ENCODE measurements at regions not wholly inside any gene's neighbourhood (a gene's known extent, or its start where the extent isn't known, plus 50 kb on each side); places are given as distances from the start of the nearest gene placed in this dataset.

DNA sequence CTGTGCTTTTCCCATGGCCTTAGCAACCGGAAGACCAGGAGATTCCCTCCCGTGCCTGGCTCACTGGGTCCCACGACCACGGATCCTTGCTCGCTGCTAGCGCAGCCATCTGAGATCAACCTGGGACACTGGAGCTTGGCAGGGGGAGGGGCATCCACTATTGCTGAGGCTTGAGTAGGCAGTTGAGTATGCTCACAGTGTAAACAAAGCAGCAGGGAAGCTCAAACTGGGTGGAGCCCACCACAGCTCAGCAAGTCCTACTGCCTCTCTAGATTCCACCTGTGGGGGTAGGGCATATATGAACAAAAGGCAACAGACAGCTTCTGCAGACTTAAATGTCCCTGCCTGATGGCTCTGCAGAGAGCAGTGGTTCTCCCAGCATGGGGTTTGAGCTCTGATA is 697.0 kb downstream of the SORCS1 start:
- DNase-seq (ENCODE audit: low read depth in 3 of 3) = no peak

DNA sequence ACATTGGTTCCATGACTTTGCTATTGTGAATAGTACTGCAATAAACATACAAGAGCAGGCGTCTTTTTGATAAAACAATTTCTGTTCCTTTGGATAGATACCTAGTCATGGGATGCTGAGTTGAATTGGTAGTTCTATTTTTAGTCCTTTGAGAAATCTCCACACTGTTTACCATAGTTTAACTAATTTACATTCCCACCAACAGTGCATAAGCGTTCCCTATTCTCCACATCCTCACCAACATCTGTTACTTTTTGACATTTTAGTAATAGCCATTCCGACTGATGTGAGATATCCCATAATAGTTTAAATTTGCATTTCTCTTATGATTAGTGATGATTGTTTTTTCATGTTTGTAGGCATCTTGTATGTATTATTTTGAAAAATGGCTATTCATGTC is 707.0 kb downstream of the SORCS1 start:
- no peak for DNase-seq (ENCODE audit: low read depth in 3 of 3)

- no peak for DNase-seq (ENCODE audit: low read depth in 3 of 3)
Observed at GRCh38 chr10:106454233-106454632, 710.3 kb downstream of the SORCS1 start.

GRCh38 chr10:106450966-106451365 is 713.5 kb downstream of the SORCS1 start:
- no peak for DNase-seq (ENCODE audit: low read depth in 3 of 3)

DNA sequence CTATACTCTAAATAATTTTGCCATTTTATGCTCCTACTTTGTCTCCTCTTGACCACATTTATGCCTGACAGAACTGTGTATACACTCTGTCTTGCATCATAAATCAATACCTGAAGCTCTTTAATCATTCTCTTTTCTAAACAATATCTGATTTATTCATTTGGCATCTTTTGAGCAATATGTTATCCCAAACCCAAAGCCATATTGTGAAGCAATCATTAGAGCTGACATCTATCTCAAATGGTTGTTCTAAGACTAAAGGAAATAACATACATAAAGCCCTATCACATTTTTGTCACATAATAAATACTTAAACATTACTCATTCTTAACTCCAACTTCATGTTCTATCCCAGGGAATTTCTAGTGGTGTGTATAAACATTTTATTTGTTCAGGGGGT is 717.6 kb downstream of the SORCS1 start:
- no peak for DNase-seq (ENCODE audit: low read depth in 3 of 3)

GRCh38 chr10:106442223-106442622 is 722.3 kb downstream of the SORCS1 start:
- no peak for DNase-seq (ENCODE audit: low read depth in 3 of 3)

GRCh38 chr10:106440767-106441166 is 723.7 kb downstream of the SORCS1 start:
- DNase-seq (ENCODE audit: low read depth in 3 of 3) = no peak

DNA sequence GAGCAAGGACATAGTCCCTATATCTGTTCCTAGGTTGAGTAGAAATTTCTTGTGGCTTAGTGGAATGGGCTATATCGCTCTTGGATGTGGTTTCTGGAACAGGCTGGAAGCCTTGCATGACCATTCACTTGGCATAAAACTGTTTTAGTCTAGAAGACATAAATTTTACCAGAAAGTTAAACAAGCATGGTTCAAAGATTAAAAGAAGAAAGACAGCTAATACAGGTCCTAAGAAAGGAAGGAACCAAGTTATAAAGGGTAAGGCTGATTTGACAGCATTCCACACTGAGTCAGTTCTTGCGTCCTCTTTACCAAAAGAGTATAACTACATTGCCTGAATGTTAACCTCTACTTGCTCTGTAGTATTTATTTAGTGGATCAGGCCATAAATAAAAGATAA is 724.2 kb downstream of the SORCS1 start:
- DNase-seq (ENCODE audit: low read depth in 3 of 3) = no peak

DNA sequence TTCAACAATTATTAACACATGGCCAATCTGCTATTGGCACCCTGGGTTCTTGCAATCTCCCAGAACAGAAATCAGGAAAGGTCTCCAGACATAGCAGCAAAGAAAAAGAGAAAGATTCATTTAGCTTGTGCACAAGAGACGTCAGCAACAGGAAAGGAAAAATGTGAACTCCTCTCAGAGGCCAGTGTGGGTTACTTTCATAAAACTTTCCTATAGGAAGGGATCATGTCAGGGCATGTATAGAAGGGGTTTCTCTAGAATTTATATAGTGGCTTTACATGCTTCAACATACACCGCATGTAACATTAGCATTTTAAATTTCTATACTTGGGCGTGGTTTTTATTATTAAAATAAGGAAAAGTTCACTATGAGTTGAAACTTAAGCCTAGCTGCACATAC is 725.1 kb downstream of the SORCS1 start:
- DNase-seq (ENCODE audit: low read depth in 3 of 3) = no peak

- no peak for DNase-seq (ENCODE audit: low read depth in 3 of 3)
Observed at GRCh38 chr10:106438386-106438785, 726.1 kb downstream of the SORCS1 start.

DNA sequence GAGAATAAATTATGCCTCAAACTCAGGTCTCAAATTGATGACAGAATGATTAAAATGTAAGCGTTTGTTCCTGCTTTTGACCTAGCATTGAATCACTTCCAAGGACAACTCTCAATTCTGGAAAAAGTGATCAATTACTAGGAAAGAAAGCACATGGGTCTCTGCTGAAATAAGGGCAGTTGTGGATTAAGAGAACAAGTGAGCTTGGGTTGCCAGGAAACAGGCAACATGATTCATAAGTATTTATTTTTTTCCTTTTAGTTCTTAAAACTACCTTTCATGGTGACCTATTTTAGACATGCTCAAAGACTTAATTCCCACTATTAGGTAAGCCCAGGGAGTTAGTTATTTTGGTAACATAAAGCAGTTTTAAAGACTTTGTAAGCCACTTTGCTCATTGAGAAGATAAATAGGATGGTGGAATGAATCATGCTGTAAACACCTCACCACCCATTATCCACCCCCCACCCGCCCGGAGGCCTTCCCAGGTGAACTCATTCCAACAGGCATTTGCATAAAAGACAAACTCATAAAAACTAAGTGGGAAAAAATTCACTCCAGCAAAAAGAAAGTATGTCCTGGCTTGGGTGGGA is 728.3 kb downstream of the SORCS1 start:
- DNase-seq (ENCODE audit: low read depth in 3 of 3) = no peak

DNA sequence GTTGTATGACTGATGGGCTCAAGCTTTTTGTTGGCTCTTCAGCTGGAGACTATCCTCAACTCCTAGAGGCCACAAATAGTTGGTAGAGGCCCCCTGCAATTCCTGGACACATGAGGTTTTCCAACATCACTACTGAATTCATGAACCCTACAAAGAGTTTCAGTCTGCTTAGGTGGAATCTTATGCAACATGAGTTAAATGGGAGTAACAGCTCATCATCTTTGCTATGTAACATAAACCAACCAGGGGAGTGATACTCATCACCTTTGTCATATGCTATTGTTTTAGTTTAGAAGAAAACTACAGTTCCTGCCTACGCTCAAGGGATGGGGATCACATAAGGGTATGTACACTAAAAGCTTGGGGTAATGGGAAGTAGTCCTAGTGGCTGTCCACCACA is 729.4 kb downstream of the SORCS1 start:
- no peak for DNase-seq (ENCODE audit: low read depth in 3 of 3)

- DNase-seq (ENCODE audit: low read depth in 3 of 3) = no peak
Observed at GRCh38 chr10:106424981-106425380, 739.5 kb downstream of the SORCS1 start.

GRCh38 chr10:106424054-106424453 is 740.5 kb downstream of the SORCS1 start:
- no peak for DNase-seq (ENCODE audit: low read depth in 3 of 3)

GRCh38 chr10:106410331-106410730 is 754.2 kb downstream of the SORCS1 start:
- DNase-seq (ENCODE audit: low read depth in 3 of 3) = no peak

DNA sequence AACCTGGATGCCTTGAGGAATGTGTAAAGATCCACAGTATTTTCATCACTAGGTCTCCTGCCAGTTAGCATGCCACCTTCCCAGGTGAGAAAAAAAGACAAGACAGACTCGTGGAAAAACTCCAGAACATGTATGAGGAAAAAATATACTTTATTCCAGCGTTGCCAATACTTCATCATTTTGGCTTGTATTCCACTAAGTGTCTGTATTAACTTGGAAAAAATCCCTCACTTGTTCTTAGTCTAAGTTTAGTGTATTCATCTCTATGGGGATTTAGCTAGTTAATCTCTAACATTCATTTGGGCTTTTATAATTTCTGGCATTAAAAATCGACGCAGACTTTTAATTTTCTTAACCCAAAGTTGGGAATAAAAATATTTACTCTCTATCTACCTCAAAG is 759.4 kb downstream of the SORCS1 start:
- no peak for DNase-seq (ENCODE audit: low read depth in 3 of 3)

DNA sequence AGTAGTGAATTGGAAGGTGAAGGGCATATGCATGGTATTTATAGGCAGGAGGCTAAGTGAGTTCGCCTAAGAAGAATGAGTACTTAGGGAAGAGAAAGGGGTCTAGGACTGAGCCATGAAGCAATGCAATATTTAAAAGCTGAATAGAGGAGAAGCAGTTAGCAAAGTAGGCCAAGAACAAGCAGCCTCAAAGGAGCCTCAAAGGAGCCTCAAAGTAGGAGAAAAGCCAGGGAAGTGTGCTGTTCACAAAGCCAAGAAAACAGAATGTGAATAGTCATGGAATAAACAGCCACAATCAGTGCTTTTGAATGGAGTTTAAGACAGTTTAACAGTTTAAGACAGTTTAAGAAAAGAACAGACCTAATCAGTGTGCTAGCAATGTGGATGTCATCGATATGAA is 762.0 kb downstream of the SORCS1 start:
- DNase-seq (ENCODE audit: low read depth in 3 of 3) = no peak

DNA sequence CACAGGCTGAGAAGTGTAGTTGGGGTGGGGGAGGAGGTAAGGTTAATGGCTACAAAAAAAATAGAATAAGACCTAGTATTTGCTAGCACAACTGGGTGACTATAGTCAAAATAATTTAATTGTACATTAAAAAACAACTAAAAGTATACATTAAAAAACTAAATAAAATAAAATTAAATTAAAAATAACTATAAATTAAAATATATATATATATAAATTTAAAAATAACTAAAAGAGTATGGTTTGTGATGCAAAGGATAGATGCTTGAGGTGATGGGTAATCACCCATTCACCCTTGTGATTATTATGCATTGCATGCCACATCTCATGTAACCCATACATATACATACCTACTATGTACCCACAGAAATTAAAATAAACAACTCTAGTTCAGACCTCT is 762.5 kb downstream of the SORCS1 start:
- DNase-seq (ENCODE audit: low read depth in 3 of 3) = no peak

DNA sequence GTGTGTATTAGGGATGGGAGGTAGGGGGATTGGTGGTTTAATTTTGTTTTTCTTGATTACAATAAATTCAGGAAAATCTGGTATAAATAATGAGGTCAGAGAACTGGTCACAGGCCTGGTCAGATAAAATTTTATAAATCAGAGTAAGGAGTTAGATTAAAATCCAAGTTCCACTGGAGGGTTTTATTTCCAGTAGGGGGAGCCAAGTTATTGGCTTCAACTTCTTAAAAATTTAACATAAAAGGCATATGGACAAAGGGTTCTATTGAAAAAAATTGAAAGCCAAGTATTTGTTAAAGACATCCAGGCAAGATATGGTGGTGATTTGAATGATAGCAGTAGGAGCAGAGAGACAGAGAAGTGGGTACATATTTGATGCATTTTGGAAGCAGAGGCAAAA is 763.3 kb downstream of the SORCS1 start:
- no peak for DNase-seq (ENCODE audit: low read depth in 3 of 3)

DNA sequence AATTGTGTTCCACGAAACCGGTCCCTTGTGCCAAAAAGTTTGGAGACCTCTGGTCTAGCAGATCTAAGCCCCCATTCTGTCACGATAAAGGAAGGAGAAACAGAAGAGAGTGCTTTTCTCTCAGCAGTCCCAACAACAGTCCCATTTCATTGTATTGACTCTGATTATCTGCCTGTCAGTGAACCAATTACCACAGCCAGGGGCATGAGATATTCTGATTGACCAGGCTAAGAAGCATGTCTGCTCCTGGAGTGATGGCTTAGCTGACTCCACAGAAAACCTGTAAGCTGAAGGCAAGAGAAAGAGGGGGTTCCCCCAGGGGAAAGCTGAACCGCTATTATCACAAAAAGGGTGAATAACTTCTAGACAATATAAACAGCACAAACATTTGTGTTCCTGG is 765.4 kb downstream of the SORCS1 start:
- DNase-seq (ENCODE audit: low read depth in 3 of 3) = no peak

DNA sequence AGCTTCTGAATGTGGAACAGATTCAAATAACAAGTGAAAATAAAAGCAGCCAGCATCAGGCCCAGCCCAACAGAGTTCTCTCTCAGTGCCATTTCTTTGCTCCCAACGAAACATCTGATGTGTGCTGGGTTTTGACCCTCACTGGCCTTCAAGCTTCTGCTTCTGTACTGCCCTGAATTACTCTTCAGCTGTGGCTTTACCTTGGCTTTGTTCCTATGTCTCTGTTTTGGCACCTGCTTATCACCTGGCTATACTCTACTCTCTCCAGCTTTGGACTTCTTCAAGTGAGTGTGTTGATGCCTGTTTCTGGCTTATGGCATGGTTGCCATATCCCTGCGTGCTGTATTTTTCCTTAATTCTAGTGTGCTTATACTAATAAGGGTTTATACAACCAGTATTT is 768.3 kb downstream of the SORCS1 start:
- no peak for DNase-seq (ENCODE audit: low read depth in 3 of 3)

- no peak for DNase-seq (ENCODE audit: low read depth in 3 of 3)
Observed at GRCh38 chr10:106395041-106395749, 769.3 kb downstream of the SORCS1 start.

- no peak for DNase-seq (ENCODE audit: low read depth in 3 of 3)
Observed at GRCh38 chr10:106392778-106393177, 771.7 kb downstream of the SORCS1 start.

GRCh38 chr10:106387063-106387462 is 777.4 kb downstream of the SORCS1 start:
- DNase-seq (ENCODE audit: low read depth in 3 of 3) = no peak

All from stimulated activated CD4-positive, alpha-beta T cell treated with anti-CD3 and anti-CD28 coated beads, TNF-alpha, amount 100 ng/mL, for 24 hours (primary cell).